ENCODE measurements at regions not wholly inside any gene's neighbourhood (a gene's known extent, or its start where the extent isn't known, plus 50 kb on each side); places are given as distances from the start of the nearest gene placed in this dataset.

DNA sequence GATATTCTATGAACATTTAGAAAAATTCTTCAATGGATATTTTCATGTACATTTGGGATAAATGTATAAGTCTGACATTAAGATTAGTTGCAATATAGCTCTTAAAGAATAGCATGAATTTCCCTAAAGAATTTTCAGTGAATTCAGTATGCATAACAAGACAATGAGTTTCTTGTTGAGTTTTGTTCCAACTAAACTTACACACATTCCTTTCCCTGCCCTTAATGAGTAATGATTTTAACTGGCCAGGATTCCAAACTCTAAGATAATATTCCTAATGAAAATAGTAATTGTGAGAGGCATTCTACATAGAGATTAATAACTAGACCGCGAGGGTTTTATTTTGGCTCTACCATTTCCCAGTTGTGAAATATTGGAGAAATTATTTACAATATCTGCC is 390.3 kb upstream of the GALNT5 start:
- Histone ChIP-seq H4K20me1 (ENCODE audit: insufficient read depth, low read length) (no peaks in the 10 kb centered on the region), H2BK120ac (ENCODE audit: low read depth, low read length) (no peak overlapping the region), H3K4ac (ENCODE audit: low read depth, low read length) (no peak overlapping the region), H4K5ac (ENCODE audit: low read depth, low read length) (no peak overlapping the region), H3K18ac (ENCODE audit: low read depth, low read length) (no peak overlapping the region), H3K56ac (ENCODE audit: extremely low read depth, insufficient read depth, low read length) (no peak overlapping the region), H2BK15ac (ENCODE audit: low read depth, low read length) (no peak overlapping the region), H4K91ac (ENCODE audit: insufficient read depth, low read depth, low read length) (no peak overlapping the region), H2AFZ (replicated peaks; ENCODE audit: low read length, poor library complexity) (no peak overlapping the region), H2AK5ac (ENCODE audit: low read depth, low read length) (no peak overlapping the region), H3K9ac (ENCODE audit: low read depth, low read length) (no peak overlapping the region), H3K23ac (ENCODE audit: low read depth, low read length) (no peak overlapping the region), H2BK5ac (ENCODE audit: low read depth, low read length, poor library complexity, severe bottlenecking) (no peak overlapping the region), H3K27ac (ENCODE audit: insufficient read depth, low read length) (no peak overlapping the region), H3K36me3 (ENCODE audit: control insufficient read depth, insufficient read depth, low read length) (no peaks in the 10 kb centered on the region), H3K14ac (replicated peaks; ENCODE audit: low read depth, low read length) (no peak overlapping the region), H3K4me3 (ENCODE audit: insufficient read depth, low read depth, low read length) (no peak overlapping the region), H3K9me3 (ENCODE audit: control insufficient read depth, insufficient read depth, low read length) (no peaks in the 10 kb centered on the region), H3K4me2 (ENCODE audit: low read depth, low read length) (no peak overlapping the region), H3K79me1 (ENCODE audit: low read depth in 1 of 2, low read length in 2 of 2) (no peaks in the 10 kb centered on the region), H2BK20ac (ENCODE audit: low read depth, low read length) (no peak overlapping the region), H4K8ac (ENCODE audit: low read depth in 2 of 2, low read length in 2 of 2) (no peak overlapping the region), H3K27me3 (ENCODE audit: control insufficient read depth, insufficient read depth, low read length) (no peaks in the 10 kb centered on the region), H3K9me1 (ENCODE audit: insufficient read depth, low read length) (no peaks in the 10 kb centered on the region), H3K4me1 (ENCODE audit: control insufficient read depth, insufficient read depth, low read length) (no peaks in the 10 kb centered on the region), H2AK9ac (replicated peaks; ENCODE audit: low read depth, low read length, poor library complexity) (no peak overlapping the region)
- CTCF ChIA-PET = no interaction called here
- DNase-seq = peak; percentile 33
- dilution Hi-C loops (cut with HindIII; ENCODE audit: low sequenced_read_pairs, unreplicated experiment) (no loop called here), in situ Hi-C loops (cut with MboI; ENCODE audit: low sequenced_read_pairs) (no loop called here), intact Hi-C loops (cut with micrococcal nuclease) (no loop called here)
- no TSS peak for BruUV-seq (replicated peaks)
- ATAC-seq (ENCODE audit: low read depth) = no peak
- POLR2A ChIA-PET (ENCODE audit: unreplicated experiment) = no interaction called here
- no CpG with 5 or more reads among the region's 2 CpGs for WGBS, 2 experiments (ENCODE audit: extremely low coverage in 2 of 2, insufficient read length in 1 of 2)
- TF ChIP-seq RCOR1 (IDR thresholded peaks at IDR 0.05; ENCODE audit: insufficient replicate concordance, low read length) (no peak), NFE2L2 (IDR thresholded peaks at IDR 0.05; ENCODE audit: low read depth, low read length) (no peak), FOS (IDR thresholded peaks at IDR 0.05; ENCODE audit: low read depth, low read length) (no peak)

Measured in IMR-90 (cell line).